HCT116 (cell line): ENCODE measurements at regions not wholly inside any gene's neighbourhood (a gene's known extent, or its start where the extent isn't known, plus 50 kb on each side); places are given as distances from the start of the nearest gene placed in this dataset.

Experiments used
- ATAC-seq: fragments of 200-7000 bp; cut with Tn5 transposase; 2 replicates; pipeline ENCODE4 v1.9.1; 2020; ENCODE audit warnings: mild to moderate bottlenecking, moderate library complexity
- BruUV-seq: library from RNA; stranded (reverse); fragments of 400-500 nt; replicated peaks from 2 replicates; lab custom pipeline; 2021; lab: Mats Ljungman, UMichigan
- CTCF ChIA-PET: fragments of 300-600 bp; sonication (Branson Sonifier 250); formaldehyde crosslinking; loops from one replicate; lab custom pipeline; 2021; ENCODE audit warnings: antibody characterized with exemption; lab: Charles Lee
- POLR2A ChIA-PET: fragments of 300-600, 350-600 bp; sonication (Branson Sonifier 250); formaldehyde crosslinking; loops from one replicate; lab custom pipeline; 2021; ENCODE audit warnings: antibody characterized with exemption; lab: Charles Lee
- RAD21 ChIA-PET, 2 experiments: fragments of 300-600 bp; sonication (Branson Sonifier 250); formaldehyde crosslinking; loops; one replicate each; lab custom pipeline; 2023; ENCODE audit warnings: low total read pairs in 2 of 2; ENCODE audit not compliant: uncharacterized antibody in 2 of 2, unreplicated experiment in 2 of 2, low non-redundant PET in 1 of 2; lab: Charles Lee
- DNase-seq: peaks from one replicate; pipeline ENCODE4 v3.0.0-alpha.2; 2010; ENCODE audit warnings: low read depth, low spot score
- H2AFZ ChIP-seq: fragments of 200-600 bp; shearing (Covaris generic), sonication (generic); 2 replicates; pipeline ENCODE4 v1.6.1; 2017; ENCODE audit warnings: low read depth, mixed run types, mixed read lengths, antibody characterized with exemption, low read length; ENCODE audit not compliant: poor library complexity, severe bottlenecking
- H3K27ac ChIP-seq: 2 replicates; pipeline ENCODE4 v1.5.1; 2012; ENCODE audit warnings: low read depth, low read length
- H3K27me3 ChIP-seq: fragments of 200-600 bp; sonication (generic); 2 replicates; pipeline ENCODE4 v1.6.1; 2016; ENCODE audit warnings: mixed run types, low read length, mixed read lengths; ENCODE audit not compliant: insufficient read depth
- H3K36me3 ChIP-seq, 2 experiments: fragments of 200-500 bp in 1 of 2; fragments of 200-600 bp in 1 of 2; sonication (Bioruptor generic) in 1 of 2; sonication (generic) in 1 of 2; 2 replicates each; pipeline versions ENCODE4 v1.5.1 to v1.6.1; 2014 to 2016; ENCODE audit warnings: low read length in 2 of 2, inconsistent platforms in 1 of 2, mixed read lengths in 1 of 2, mixed run types in 1 of 2; ENCODE audit not compliant: insufficient read depth in 2 of 2, control insufficient read depth in 1 of 2
- H3K4me1 ChIP-seq, 2 experiments: fragments of 200-600 bp in 1 of 2; sonication (generic) in 1 of 2; 2 replicates each; pipeline versions ENCODE4 v1.5.1 to v1.6.1; 2012 to 2017; ENCODE audit warnings: low read length in 2 of 2, inconsistent platforms in 1 of 2, mild to moderate bottlenecking in 1 of 2, mixed read lengths in 1 of 2, mixed run types in 1 of 2, moderate library complexity in 1 of 2; ENCODE audit not compliant: insufficient read depth in 2 of 2, control insufficient read depth in 1 of 2
- H3K4me2 ChIP-seq: fragments of 200-600 bp; sonication (generic); 2 replicates; pipeline ENCODE4 v1.6.1; 2017; ENCODE audit warnings: mixed run types, low read length, mixed read lengths
- H3K4me3 ChIP-seq, 2 experiments: fragments of 200-600 bp in 1 of 2; sonication (generic) in 1 of 2; replicated peaks in 1 of 2; 2 replicates each; pipeline ENCODE4 v1.5.1; 2011 to 2016; ENCODE audit warnings: low read length in 2 of 2, control low read depth in 1 of 2, low read depth in 1 of 2, mild to moderate bottlenecking in 1 of 2, mixed read lengths in 1 of 2, mixed run types in 1 of 2
- H3K79me2 ChIP-seq: fragments of 200-600 bp; sonication (generic); 2 replicates; pipeline ENCODE4 v1.6.1; 2017; ENCODE audit warnings: mild to moderate bottlenecking, mixed run types, low read length, moderate library complexity, mixed read lengths; ENCODE audit not compliant: insufficient read depth
- H3K9ac ChIP-seq: fragments of 200-600 bp; sonication (generic); 2 replicates; pipeline ENCODE4 v1.6.1; 2016; ENCODE audit warnings: low read length, mixed read lengths
- H3K9me2 ChIP-seq: fragments of 200-600 bp; sonication (generic), shearing (Covaris generic); 2 replicates; pipeline ENCODE4 v1.6.1; 2017; ENCODE audit warnings: mixed run types, mild to moderate bottlenecking, moderate library complexity; ENCODE audit not compliant: insufficient read depth
- H3K9me3 ChIP-seq, 2 experiments: fragments of 200-500 bp in 1 of 2; fragments of 200-600 bp in 1 of 2; sonication (Bioruptor generic) in 1 of 2; sonication (generic) in 1 of 2; 2 replicates each; pipeline ENCODE4 v1.6.1; 2014 to 2017; ENCODE audit warnings: low read length in 2 of 2, mixed read lengths in 2 of 2, inconsistent platforms in 1 of 2, low read depth in 1 of 2, mild to moderate bottlenecking in 1 of 2, mixed run types in 1 of 2, moderate library complexity in 1 of 2; ENCODE audit not compliant: control insufficient read depth in 1 of 2, insufficient read depth in 1 of 2
- H4K20me1 ChIP-seq: fragments of 200-600 bp; sonication (generic), shearing (Covaris generic); 2 replicates; pipeline ENCODE4 v1.6.1; 2017; ENCODE audit warnings: mixed run types, mild to moderate bottlenecking, moderate library complexity; ENCODE audit not compliant: insufficient read depth
- ATF3 ChIP-seq: IDR thresholded peaks from 2 replicates; pipeline ENCODE4 v1.6.1; 2012
- CBX3 ChIP-seq: IDR thresholded peaks from 2 replicates; pipeline ENCODE4 v1.6.1; 2012; ENCODE audit warnings: low read depth
- EGR1 ChIP-seq: IDR thresholded peaks from 2 replicates; pipeline ENCODE4 v1.6.1; 2012; ENCODE audit warnings: low read depth
- ELF1 ChIP-seq: IDR thresholded peaks from 2 replicates; pipeline ENCODE4 v1.6.1; 2012; ENCODE audit warnings: low read depth, borderline replicate concordance
- EZH2 ChIP-seq: fragments of 200-600 bp; sonication (generic); IDR thresholded peaks from 2 replicates; pipeline ENCODE4 v1.6.1; 2017; ENCODE audit warnings: antibody characterized with exemption, mixed run types
- EZH2phosphoT487 ChIP-seq: fragments of 200-600 bp; IDR thresholded peaks from 2 replicates; pipeline ENCODE4 v1.6.1; 2018; ENCODE audit warnings: antibody characterized with exemption, borderline replicate concordance
- JUND ChIP-seq: IDR thresholded peaks from 2 replicates; pipeline ENCODE4 v1.6.1; 2012
- MAX ChIP-seq: IDR thresholded peaks from 2 replicates; pipeline ENCODE4 v1.6.1; 2012
- POLR2AphosphoS5 ChIP-seq: IDR thresholded peaks from 2 replicates; pipeline ENCODE4 v1.6.1; 2011; ENCODE audit warnings: mild to moderate bottlenecking, low read depth, low read length, moderate library complexity
- RAD21 ChIP-seq: IDR thresholded peaks from 2 replicates; pipeline ENCODE4 v1.6.1; 2012; ENCODE audit warnings: low read depth, mild to moderate bottlenecking
- REST ChIP-seq: IDR thresholded peaks from 2 replicates; pipeline ENCODE4 v1.6.1; 2012; ENCODE audit warnings: low read depth
- SIN3A ChIP-seq: IDR thresholded peaks from 2 replicates; pipeline ENCODE4 v1.6.1; 2012; ENCODE audit warnings: low read depth
- YY1 ChIP-seq: IDR thresholded peaks from 2 replicates; pipeline ENCODE4 v1.6.1; 2011; ENCODE audit warnings: low read length, low read depth, moderate library complexity, mild to moderate bottlenecking; ENCODE audit not compliant: insufficient replicate concordance; ENCODE audit errors: extremely low read depth
- ZFX ChIP-seq: fragments of 450-650 bp; IDR thresholded peaks from 2 replicates; pipeline ENCODE4 v1.6.1; 2017
- intact Hi-C: fragments of 100-400 bp; cut with micrococcal nuclease; formaldehyde crosslinking; loops from 2 replicates; pipeline ENCODE4 v1.10.0; 2022
- TF ChIP-seq, protein P1 (sequence below): IDR thresholded peaks from 2 replicates; pipeline ENCODE4 v1.6.1; 2011; ENCODE audit warnings: mild to moderate bottlenecking, low read length, moderate library complexity; ENCODE audit not compliant: insufficient replicate concordance; ENCODE audit errors: extremely low read depth

DNA sequence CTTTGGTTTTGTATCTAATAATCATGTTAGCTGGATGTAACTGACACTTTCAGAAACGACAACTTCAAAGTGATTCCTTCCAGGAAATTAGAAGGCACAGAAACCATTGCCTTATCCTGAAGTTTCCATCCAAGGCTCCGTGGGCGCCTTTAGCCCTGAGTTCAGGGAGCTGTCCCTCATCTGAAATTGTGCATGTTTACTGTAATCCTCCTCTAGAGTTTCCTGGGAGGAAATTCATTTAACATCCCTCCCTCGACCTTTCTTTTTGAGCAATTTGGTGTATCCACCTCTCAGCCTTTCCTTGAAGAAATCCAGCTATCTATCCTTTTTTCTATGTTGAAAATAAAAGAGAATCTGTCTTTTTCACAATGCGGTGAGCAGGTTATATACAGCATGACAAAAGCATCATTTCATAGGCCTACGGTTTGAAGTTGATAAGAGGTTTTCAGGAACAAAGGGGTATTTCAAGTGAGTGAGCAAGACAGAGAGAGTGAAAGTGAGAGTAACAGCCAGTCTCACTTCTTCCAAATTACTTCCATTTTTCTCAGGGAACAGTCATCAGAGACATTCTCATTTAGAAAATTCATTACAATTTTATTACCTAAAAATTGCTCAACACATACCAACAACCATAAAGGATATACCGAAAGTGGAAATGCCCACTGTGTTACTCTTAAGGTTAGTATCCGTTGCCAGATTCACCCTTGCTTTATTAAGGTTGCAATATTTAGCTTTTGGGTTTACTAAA is 167.3 kb downstream of the MREG start:
- Histone ChIP-seq H3K9me2 (no peaks in the 10 kb centered on the region), H3K27me3 (no peaks in the 10 kb centered on the region), H3K79me2 (no peaks in the 10 kb centered on the region), H3K4me1 (peaks cover 0 to 12% of the 10 kb centered on the region in 2 experiments; a peak in 1 of 4 replicates), H3K4me2 (no peak overlapping the region), H3K9me3 (no peaks in the 10 kb centered on the region), H3K9ac (no peak overlapping the region), H3K36me3 (no peaks in the 10 kb centered on the region), H4K20me1 (no peaks in the 10 kb centered on the region), H3K4me3 (no peak overlapping the region), H3K27ac (no peak overlapping the region), H2AFZ (no peak overlapping the region)
- DNase-seq: no peak
- ChIA-PET POLR2A (no interaction called here), RAD21 (no interaction called here), CTCF (interaction anchor here (1.1 kb wide), 1 partner anchor 18 kb away, joined by 5 read pairs; no protein-coding TSS in a partner anchor)
- no peak for TF ChIP-seq SIN3A
- TF ChIP-seq EZH2: no peak
- no peak for TF ChIP-seq ATF3
- TF ChIP-seq YY1: no peak
- TF ChIP-seq, protein P1, sequence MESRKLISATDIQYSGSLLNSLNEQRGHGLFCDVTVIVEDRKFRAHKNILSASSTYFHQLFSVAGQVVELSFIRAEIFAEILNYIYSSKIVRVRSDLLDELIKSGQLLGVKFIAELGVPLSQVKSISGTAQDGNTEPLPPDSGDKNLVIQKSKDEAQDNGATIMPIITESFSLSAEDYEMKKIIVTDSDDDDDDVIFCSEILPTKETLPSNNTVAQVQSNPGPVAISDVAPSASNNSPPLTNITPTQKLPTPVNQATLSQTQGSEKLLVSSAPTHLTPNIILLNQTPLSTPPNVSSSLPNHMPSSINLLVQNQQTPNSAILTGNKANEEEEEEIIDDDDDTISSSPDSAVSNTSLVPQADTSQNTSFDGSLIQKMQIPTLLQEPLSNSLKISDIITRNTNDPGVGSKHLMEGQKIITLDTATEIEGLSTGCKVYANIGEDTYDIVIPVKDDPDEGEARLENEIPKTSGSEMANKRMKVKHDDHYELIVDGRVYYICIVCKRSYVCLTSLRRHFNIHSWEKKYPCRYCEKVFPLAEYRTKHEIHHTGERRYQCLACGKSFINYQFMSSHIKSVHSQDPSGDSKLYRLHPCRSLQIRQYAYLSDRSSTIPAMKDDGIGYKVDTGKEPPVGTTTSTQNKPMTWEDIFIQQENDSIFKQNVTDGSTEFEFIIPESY: no peak
- no peak for TF ChIP-seq RAD21
- no peak for TF ChIP-seq ZFX
- TF ChIP-seq EZH2phosphoT487: no peak
- TF ChIP-seq CBX3: no peak
- TF ChIP-seq POLR2AphosphoS5: no peak
- TF ChIP-seq MAX: no peak
- TF ChIP-seq EGR1: no peak
- no peak for TF ChIP-seq JUND
- no peak for TF ChIP-seq REST
- no peak for TF ChIP-seq ELF1
- BruUV-seq: no TSS peak
- intact Hi-C loops: no loop called here
- no peak for ATAC-seq
